RWPE2 (cell line): ENCODE measurements at regions not wholly inside any gene's neighbourhood (a gene's known extent, or its start where the extent isn't known, plus 50 kb on each side); places are given as distances from the start of the nearest gene placed in this dataset.
A peak's percentile ranks its signal among the peaks of the same experiment; 100 is the strongest.

Source experiments
- ATAC-seq: fragments of 200-7000 bp; cut with Tn5 transposase; 3 replicates; pipeline ENCODE4 v1.9.1; 2021; ENCODE audit warnings: low read depth
- DNase-seq: peaks from one replicate; pipeline ENCODE4 v3.0.0-alpha.2; 2020; ENCODE audit warnings: low spot score
- H3K27ac ChIP-seq: fragments of 450-650 bp; 2 replicates; pipeline ENCODE4 v1.5.1; 2017; ENCODE audit warnings: mild to moderate bottlenecking; ENCODE audit not compliant: poor library complexity, severe bottlenecking
- H3K27me3 ChIP-seq: fragments of 250-450 bp; sonication (Bioruptor Pico); 2 replicates; pipeline ENCODE4 v1.5.1; 2021; ENCODE audit warnings: mild to moderate bottlenecking, moderate library complexity; ENCODE audit not compliant: insufficient read depth, poor library complexity, severe bottlenecking
- H3K36me3 ChIP-seq: fragments of 250-450 bp; sonication (Bioruptor Pico); 2 replicates; pipeline ENCODE4 v1.5.1; 2020; ENCODE audit warnings: low read depth, mild to moderate bottlenecking, moderate library complexity
- H3K4me1 ChIP-seq: fragments of 250-450 bp; sonication (Bioruptor Pico); 2 replicates; pipeline ENCODE4 v1.5.1; 2021; ENCODE audit warnings: mild to moderate bottlenecking, moderate library complexity; ENCODE audit not compliant: insufficient read depth, poor library complexity, severe bottlenecking
- H3K4me3 ChIP-seq: fragments of 250-450 bp; sonication (Bioruptor Pico); 2 replicates; pipeline ENCODE4 v1.5.1; 2021; ENCODE audit warnings: mild to moderate bottlenecking, moderate library complexity; ENCODE audit not compliant: severe bottlenecking
- H3K9me3 ChIP-seq: fragments of 250-450 bp; sonication (Bioruptor Pico); 2 replicates; pipeline ENCODE4 v1.5.1; 2021; ENCODE audit warnings: mild to moderate bottlenecking, moderate library complexity; ENCODE audit not compliant: severe bottlenecking
- TF ChIP-seq, protein P1 (sequence below): fragments of 450-650 bp; IDR thresholded peaks from one replicate; pipeline ENCODE4 v1.5.1; 2017; ENCODE audit warnings: mild to moderate bottlenecking, moderate library complexity; ENCODE audit not compliant: poor library complexity, severe bottlenecking

DNA sequence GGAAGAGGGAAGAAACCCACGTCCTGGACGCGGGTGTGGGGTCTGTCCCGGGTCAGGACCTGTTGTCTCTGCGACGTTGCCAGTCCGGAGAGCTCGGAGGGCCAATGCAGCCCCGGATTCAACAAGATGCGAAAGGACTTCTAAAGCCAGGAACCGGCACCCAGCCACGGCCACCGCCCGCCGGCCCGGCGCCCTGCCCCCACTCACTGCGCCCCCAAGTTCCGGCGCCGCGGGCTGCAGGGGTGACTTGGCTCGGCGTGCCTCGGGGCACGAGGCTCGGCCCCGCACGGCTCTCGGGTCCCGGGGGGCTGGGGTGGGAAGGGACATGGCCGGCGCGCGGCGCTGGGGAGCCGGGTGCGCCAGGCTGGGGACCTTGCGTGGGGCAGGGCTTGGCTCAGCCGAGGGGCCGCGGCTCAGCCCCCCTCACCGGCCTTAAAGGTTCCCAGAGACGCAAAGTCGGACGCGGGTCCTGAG lies 51.8 kb upstream of the H6PD start:
- Histone ChIP-seq H3K4me3 (peak overlapping the region; percentile 57), H3K27me3 (no peaks in the 10 kb centered on the region), H3K27ac (peak overlapping the region; percentile 42), H3K4me1 (peaks cover 8% of the 10 kb centered on the region), H3K9me3 (no peaks in the 10 kb centered on the region), H3K36me3 (0 out of 2 replicates have a peak, but pooled peaks cover 5% of the 10 kb centered on the region)
- DNase-seq (no peak), ATAC-seq (no peak)
- TF ChIP-seq, protein P1, sequence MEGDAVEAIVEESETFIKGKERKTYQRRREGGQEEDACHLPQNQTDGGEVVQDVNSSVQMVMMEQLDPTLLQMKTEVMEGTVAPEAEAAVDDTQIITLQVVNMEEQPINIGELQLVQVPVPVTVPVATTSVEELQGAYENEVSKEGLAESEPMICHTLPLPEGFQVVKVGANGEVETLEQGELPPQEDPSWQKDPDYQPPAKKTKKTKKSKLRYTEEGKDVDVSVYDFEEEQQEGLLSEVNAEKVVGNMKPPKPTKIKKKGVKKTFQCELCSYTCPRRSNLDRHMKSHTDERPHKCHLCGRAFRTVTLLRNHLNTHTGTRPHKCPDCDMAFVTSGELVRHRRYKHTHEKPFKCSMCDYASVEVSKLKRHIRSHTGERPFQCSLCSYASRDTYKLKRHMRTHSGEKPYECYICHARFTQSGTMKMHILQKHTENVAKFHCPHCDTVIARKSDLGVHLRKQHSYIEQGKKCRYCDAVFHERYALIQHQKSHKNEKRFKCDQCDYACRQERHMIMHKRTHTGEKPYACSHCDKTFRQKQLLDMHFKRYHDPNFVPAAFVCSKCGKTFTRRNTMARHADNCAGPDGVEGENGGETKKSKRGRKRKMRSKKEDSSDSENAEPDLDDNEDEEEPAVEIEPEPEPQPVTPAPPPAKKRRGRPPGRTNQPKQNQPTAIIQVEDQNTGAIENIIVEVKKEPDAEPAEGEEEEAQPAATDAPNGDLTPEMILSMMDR: no peak

DNA sequence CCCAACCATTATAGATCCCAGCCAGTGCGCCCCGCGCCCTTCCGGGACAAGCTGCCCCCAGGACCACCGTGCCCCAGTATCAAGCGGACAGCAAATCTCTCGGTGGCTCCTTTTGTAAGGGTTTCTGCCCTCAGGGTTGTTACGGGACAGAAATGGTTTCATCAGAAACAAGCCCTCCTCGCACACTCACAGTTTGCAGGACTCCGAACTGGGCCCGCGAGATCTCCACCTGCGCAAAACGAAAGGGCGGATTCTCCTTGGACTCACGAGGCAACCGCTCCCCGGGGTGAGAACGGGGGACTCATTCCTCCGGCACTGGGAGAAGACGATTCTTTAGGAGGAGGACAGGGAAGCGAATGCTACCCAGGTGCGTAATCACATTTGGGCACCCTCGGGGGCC lies 51.1 kb upstream of the H6PD start:
- H3K9me3 ChIP-seq: no peaks in the 10 kb centered on the region
- 0 out of 2 replicates have a peak, but pooled peaks cover 5% of the 10 kb centered on the region for H3K36me3 ChIP-seq
- H3K4me3 ChIP-seq: no peak overlapping the region
- H3K4me1 ChIP-seq: peaks cover 8% of the 10 kb centered on the region
- H3K27ac ChIP-seq: no peak overlapping the region
- no peak for DNase-seq
- no peak for ATAC-seq
- TF ChIP-seq, protein P1: no peak
- no peaks in the 10 kb centered on the region for H3K27me3 ChIP-seq

DNA sequence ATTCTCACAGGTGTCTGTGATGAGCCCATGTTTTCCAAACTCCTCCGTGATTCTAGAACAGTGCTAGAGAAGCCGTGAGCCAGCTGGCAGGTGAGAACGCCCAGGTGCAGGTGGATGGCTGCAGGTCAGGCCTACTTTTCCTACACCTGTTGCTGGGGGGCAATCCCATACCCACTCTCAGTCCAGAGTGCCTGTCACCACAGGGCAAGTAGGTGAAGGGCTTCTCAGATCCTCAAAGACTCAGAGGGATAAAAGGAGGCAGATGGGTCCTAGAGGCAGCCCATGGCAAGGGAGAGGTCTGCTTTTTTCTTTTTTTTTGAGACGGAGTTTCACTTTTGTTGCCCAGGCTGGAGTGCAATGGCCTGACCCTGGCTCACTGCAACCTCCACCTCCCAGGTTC lies 50.7 kb upstream of the H6PD start:
- DNase-seq (no peak), ATAC-seq (no peak)
- no peak overlapping the region for H3K27ac ChIP-seq
- H3K9me3 ChIP-seq: no peaks in the 10 kb centered on the region
- H3K36me3 ChIP-seq: 0 out of 2 replicates have a peak, but pooled peaks cover 5% of the 10 kb centered on the region
- peaks cover 8% of the 10 kb centered on the region for H3K4me1 ChIP-seq
- H3K4me3 ChIP-seq: no peak overlapping the region
- TF ChIP-seq, protein P1: no peak
- H3K27me3 ChIP-seq: no peaks in the 10 kb centered on the region

DNA sequence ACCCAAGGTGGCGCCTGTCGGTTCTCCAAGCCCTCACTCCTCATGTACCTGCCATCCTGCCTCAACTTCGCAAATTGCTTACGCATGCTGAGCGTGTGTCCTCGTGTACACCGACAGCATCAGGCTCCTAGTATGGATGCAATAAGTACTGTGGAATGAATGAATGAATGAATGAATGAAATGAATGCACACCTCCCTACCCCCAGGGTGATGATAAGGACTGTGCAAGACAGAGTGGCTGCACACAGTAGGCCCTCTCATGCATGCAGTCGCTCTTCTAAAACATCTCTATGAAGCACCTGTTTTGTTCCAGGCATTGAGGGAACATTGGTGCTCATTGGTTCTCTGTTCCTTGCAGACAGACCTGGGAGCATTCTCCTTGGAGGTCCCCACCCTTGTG lies 49.8 kb upstream of the H6PD start:
- Histone ChIP-seq H3K36me3 (0 out of 2 replicates have a peak, but pooled peaks cover 5% of the 10 kb centered on the region), H3K4me1 (peaks cover 8% of the 10 kb centered on the region), H3K27me3 (no peaks in the 10 kb centered on the region), H3K4me3 (no peak overlapping the region), H3K9me3 (no peaks in the 10 kb centered on the region), H3K27ac (no peak overlapping the region)
- TF ChIP-seq, protein P1: no peak
- DNase-seq: no peak
- ATAC-seq: no peak
